ENCODE measurements at regions not wholly inside any gene's neighbourhood (a gene's known extent, or its start where the extent isn't known, plus 50 kb on each side); places are given as distances from the start of the nearest gene placed in this dataset.
"Not testable (repeated sequence)": the region's sequence is repeated elsewhere in the genome, so short reads cannot be mapped to it uniquely, and the experiment has no call there.

- no peak for DNase-seq (ENCODE audit: low spot score)
Observed at GRCh38 chr17:74134991-74135390, 68.5 kb upstream of the RPL38 start.

- no peak for DNase-seq (ENCODE audit: low spot score)
Observed at GRCh38 chr17:74135391-74136167, 67.9 kb upstream of the RPL38 start.

DNA sequence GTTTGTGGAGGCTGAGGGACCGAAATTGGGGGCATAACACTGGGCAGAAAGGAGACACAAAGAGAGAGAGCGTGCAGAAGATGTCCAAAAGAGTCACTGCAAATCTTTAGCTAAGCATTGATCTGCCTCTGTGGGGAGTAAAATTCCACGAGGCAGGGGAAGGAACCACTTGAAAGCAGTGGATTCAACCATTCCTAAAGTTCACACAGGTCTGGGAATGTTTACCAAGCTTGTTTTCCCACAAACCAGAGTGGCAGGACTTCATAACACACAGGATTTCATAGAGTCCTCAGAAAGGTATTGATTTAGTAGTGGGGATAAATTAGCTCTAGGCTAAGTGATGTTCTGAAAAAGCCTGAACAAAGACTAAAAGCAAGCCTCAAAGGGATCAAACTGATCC lies 66.1 kb upstream of the RPL38 start:
- no peak for DNase-seq (ENCODE audit: low spot score)

GRCh38 chr17:74139120-74139519 lies 64.4 kb upstream of the RPL38 start:
- no peak for DNase-seq (ENCODE audit: low spot score)

DNA sequence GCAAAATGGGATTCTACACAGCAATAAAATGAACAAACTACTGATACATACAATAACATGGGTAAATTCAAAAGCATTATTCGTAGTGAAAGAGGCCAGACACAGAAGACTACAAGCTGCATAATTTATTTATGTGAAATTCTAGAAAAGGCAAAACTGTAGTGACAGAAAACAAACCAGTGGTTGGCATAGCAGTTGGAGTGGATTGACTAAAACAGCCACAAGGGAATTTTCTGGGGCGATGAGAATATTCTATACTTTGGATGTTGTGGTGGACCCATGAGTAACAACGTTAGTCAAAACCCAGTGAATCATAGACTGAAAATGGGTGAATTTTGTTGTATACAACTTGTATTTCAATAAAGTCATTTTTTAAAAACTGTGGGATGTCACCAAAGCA lies 63.2 kb upstream of the RPL38 start:
- DNase-seq (ENCODE audit: low spot score) = no peak

GRCh38 chr17:74141612-74142011 lies 61.9 kb upstream of the RPL38 start:
- no peak for DNase-seq (ENCODE audit: low spot score)

DNA sequence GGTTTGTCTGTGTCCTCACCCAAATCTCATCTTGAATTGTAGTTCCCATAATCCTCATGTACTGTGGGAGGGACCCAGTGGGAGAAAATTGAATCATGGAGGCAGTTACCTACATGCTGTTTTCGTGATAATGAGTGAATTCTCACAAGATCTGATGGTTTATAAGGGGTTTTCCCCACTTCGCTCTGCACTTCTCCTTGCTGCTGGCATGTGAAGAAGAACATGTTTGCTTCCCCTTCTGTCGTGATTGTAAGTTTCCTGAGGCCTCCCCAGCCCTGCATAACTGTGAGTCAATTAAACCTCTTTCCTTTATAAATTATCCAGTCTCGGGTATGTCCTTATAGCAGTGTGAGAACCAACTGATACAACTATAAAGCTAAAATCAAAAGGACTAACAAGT lies 60.2 kb upstream of the RPL38 start:
- not testable (repeated sequence) for DNase-seq (ENCODE audit: low spot score)

DNA sequence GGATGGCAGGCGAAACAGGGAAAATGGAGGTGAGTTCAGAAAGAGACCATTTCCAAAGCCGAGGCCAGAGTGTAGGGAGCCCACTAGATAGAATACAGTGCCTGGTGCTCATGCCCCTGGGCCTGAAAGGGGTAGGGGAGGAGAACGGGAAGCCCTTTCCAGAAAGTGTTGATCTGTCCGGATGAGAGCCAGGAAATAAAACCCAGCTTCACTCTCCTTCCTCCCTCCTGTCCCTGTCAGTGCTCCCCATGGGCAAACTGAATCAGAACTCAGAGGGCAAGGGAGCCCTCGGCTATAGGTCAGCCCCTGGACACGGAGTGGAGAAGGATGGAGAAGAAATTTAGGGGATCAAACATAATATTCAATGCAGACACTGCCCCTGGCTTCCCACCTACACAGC lies 57.7 kb upstream of the RPL38 start:
- no peak for DNase-seq (ENCODE audit: low spot score)

- DNase-seq (ENCODE audit: low spot score) = no peak
Observed at GRCh38 chr17:74146196-74146595, 57.3 kb upstream of the RPL38 start.

GRCh38 chr17:74147056-74147835 lies 56.2 kb upstream of the RPL38 start:
- DNase-seq (ENCODE audit: low spot score) = no peak

GRCh38 chr17:74147966-74148365 lies 55.5 kb upstream of the RPL38 start:
- DNase-seq (ENCODE audit: low spot score) = no peak

DNA sequence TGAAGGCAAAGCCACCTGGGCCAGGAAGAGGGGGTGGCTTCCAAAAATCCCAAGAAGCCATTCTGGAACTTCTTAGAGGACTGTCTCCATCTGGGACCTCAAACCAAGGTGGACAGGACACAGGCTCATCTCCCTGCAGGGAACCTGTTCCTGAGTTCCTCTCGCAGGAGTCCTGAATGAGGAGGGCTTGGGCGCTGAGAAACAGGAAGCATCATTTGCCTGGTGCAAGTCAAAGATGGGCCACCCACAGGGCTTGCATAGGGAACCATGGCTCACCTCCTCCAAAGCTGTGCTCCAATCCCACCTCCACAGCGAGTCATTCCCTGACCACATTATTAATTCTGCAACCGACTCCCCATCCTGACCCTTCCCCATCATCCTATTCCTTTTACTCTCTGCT lies 55.0 kb upstream of the RPL38 start:
- no peak for DNase-seq (ENCODE audit: low spot score)

DNA sequence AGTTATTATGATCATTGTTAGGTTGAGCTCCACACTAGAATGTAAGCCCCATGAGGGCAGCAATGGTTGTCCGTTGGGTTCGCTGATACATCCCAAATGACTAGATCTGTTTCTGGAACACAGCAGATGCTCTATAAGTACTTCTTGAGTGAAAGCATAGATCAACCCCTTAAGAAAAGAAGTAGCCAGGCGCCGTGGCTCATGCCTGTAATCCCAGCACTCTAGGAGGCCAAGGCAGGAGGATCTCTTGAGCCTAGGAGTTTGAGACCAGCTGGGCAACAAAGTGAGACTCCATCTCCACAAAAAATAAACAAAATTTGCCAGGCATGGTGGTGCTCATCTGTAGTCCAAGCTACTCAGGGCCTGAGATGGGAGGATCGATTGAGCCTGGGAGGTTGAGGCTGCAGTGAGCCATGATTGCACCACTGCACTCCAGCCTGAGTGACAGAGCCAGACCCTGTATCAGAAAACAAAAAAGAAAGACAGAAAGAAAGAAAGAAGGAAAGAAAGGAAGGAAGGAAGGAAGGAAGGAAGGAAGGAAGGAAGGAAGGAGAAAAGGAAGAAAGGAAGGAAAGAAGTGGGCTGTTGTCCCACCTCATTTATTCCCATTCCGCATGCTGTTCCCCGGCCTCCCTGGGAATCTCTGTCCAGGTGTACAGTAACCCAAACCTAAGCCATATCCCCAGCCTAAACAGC lies 54.4 kb upstream of the RPL38 start:
- DNase-seq (ENCODE audit: low spot score) = no peak

DNA sequence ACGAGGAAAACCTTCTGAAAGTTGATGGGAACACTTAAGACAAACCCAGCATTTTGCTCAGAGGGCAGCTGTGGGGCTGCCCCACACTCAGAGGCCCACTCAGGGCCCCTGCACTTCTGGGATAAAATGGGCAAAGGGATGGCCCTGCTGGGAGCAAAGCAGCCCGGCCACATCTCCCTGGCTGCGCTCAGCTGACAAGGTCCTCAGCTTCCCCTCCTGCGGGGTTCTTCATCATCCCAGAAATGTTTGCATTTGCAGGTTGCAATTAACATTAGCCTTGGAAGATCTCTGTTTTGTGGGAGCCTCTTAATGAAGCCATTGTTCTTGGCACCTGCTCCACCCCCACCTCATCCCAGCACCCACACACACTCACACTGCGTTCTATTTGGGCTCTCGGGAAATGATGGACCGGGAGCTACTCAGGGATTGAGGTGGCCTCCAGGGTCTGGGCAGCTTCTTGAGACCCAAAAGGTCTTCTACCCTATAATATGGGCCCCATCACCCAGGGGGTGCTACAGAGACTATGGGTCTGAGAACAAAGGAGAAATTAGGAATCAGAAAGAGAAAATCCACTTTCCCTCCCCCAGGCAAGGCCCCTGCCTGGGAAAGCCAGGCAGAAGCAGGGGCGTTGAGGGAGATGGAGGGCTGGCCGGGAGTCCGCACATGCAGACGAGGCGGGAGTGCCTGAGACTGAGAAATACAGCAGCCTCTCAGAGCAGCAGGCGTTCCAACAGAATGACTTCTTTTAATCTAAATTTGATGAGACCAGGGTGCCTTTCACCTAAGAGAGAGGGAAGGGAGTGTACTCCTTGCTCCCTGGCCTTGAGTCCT lies 53.7 kb upstream of the RPL38 start:
- DNase-seq (ENCODE audit: low spot score) = no peak

- no peak for DNase-seq (ENCODE audit: low spot score)
Observed at GRCh38 chr17:74150428-74151025, 53.0 kb upstream of the RPL38 start.

DNA sequence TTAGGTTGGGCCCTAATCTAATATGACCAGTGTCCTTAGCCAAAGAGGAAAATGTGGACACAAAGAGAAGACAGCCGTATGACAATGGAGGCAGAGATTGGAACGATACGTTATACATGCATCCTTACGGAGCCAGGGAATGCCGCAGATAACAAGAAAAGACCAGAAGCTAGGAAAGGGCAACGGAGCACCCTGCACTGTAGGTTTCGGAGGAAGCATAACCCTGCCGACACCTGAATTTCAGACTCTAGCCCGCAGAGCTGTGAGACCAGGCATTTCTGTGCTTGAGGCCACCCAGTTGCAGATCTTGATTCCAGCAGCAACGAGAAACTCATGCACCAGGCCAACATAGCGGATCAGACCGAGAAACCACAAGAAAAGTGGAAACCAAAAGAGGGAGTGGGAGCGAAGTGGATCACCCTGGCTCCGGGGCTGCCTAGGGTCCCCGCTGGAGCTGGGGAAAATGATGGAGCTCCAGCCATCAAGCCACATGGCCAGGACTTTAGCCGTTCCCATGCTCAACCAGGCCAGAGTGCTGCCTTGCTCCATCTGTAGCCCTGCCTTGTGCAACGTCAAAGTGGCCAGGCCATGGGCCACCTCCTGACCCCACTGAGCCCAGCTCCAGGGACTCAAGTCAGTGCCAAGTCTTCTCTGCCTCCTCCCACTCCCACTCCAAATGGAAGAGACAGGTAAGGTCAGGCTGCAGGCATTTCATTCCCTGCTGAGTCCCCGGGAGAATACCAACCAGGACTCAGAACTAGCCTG lies 51.7 kb upstream of the RPL38 start:
- DNase-seq (ENCODE audit: low spot score) = no peak

DNA sequence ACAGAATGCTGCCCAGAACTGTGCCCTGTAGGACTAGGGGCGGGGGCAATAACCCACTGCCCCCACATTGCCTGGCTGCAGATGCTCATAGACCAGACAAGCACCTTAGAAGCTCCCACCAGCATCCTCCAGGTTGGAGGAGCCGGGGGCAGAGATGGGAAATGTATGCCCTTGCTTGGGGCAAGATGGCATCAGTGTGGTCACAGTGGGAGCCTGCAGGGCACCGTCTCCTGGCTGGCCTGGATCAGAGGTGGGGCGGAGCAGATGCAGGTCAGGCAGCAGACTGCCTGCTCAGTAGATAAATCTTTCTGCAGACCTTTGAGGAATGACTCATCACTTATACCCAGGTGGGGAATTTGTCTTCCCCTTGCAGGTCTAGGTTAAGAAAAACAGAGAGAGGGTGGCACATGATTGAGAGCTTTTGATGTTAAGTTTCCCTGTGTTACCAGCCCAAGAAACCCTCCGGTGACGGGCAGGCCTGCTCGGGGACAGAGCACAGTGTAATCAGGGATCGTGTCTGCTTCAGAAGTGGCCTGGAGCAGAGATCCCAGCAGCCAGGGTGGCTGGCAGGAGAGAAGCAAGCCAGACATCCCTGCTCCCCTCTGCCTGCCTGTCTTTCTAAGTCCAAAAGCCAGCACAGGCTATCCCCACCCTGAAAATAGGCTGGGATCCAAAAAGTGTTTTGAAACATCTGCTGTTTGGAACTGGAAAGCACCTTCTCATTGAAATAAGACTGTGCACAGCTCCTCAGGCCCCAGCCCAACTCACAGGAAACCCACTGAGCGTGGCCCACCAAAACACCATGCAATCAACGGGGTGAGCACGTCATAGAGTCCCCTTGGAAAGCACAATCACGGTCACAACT lies 50.7 kb upstream of the RPL38 start:
- DNase-seq (ENCODE audit: low spot score) = peak; percentile 51

- DNase-seq (ENCODE audit: low spot score) = no peak
Observed at GRCh38 chr17:74153456-74153810, 50.0 kb upstream of the RPL38 start.

Measured in A172 (cell line).